ENCODE measurements at regions not wholly inside any gene's neighbourhood (a gene's known extent, or its start where the extent isn't known, plus 50 kb on each side); places are given as distances from the start of the nearest gene placed in this dataset.

DNA sequence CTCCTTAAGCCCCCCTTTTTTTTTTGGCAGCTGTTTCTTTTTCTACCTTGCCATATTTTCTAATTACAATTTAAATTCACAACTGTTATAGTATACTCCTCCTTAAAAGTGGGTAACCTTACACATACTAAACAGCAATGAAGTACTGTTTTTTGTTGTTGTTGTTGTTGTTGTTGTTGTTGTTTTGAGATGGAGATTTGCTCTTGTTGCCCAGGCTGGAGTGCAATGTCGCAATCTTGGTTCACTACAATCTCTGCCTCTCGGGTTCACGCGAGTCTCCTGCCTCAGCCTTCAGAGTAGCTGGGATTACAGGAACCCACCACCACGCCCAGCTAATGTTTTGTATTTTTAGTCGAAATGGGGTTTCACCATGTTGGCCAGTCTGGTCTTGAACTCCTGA, 669.1 kb upstream of the CDH6 start:
- Histone ChIP-seq H2AFZ (ENCODE audit: low read depth, low read length) (no peak overlapping the region), H2BK5ac (ENCODE audit: low read depth, low read length, poor library complexity, severe bottlenecking) (no peak overlapping the region), H3K4ac (ENCODE audit: low read depth in 1 of 2, low read length in 2 of 2) (no peak overlapping the region), H2BK15ac (ENCODE audit: low read depth, poor library complexity, severe bottlenecking) (no peak overlapping the region), H3K9ac (ENCODE audit: low read length) (no peak overlapping the region), H3K23ac (ENCODE audit: low read length in 2 of 2) (no peak overlapping the region), H2BK120ac (ENCODE audit: low read depth, low read length) (no peak overlapping the region), H3K4me3 (ENCODE audit: insufficient read depth in 1 of 2, low read depth in 1 of 2, low read length in 2 of 2) (no peak overlapping the region), H4K91ac (ENCODE audit: low read length) (no peak overlapping the region), H3K27me3 (ENCODE audit: control insufficient read depth in 1 of 2, insufficient read depth in 1 of 2, low read length in 2 of 2) (no peaks in the 10 kb centered on the region), H3K4me2 (ENCODE audit: low read length, poor library complexity, severe bottlenecking) (no peak overlapping the region), H3K79me1 (replicated peaks; ENCODE audit: low read length, poor library complexity, severe bottlenecking) (no peaks in the 10 kb centered on the region), H3K4me1 (ENCODE audit: control insufficient read depth, insufficient read depth, low read depth, low read length) (no peaks in the 10 kb centered on the region), H2BK12ac (ENCODE audit: low read length in 2 of 2) (no peak overlapping the region), H3K9me3 (ENCODE audit: control insufficient read depth, low read length) (peaks cover 10% of the 10 kb centered on the region), H3K18ac (ENCODE audit: low read depth in 1 of 2, low read length in 2 of 2) (no peak overlapping the region), H4K8ac (ENCODE audit: low read length) (no peak overlapping the region), H3K14ac (ENCODE audit: low read length in 2 of 2) (no peak overlapping the region), H2AK5ac (ENCODE audit: low read length, severe bottlenecking) (no peak overlapping the region), H3K27ac (ENCODE audit: low read length, poor library complexity, severe bottlenecking) (no peak overlapping the region), H3K36me3 (ENCODE audit: control insufficient read depth in 1 of 2, insufficient read depth in 2 of 2, low read depth in 1 of 2, low read length in 2 of 2) (no peaks in the 10 kb centered on the region)
- WGBS, result 91% methylated on average over 6 of the region's 6 CpGs
- no peak for DNase-seq

DNA sequence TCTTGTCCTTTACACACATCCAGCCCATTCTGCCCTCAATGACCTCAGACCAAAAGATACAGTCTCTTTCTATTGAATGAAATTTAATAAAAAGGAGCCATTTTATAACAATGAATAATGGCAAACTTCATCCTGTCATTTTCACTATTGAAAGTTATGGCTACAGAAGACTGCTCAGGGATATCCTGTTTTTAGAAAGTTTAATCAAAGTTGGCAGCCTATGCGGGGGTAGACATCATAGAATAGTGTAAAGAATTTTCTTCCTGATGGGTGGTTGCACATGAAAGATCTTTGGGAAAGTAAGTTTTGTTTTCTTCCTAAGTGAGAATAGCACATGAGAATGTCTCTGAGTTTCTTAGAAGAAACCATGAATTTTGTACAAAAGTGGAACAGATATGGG, 670.4 kb upstream of the CDH6 start:
- Histone ChIP-seq H3K9ac (ENCODE audit: low read length) (no peak overlapping the region), H3K27me3 (ENCODE audit: control insufficient read depth in 1 of 2, insufficient read depth in 1 of 2, low read length in 2 of 2) (no peaks in the 10 kb centered on the region), H3K18ac (ENCODE audit: low read depth in 1 of 2, low read length in 2 of 2) (no peak overlapping the region), H3K4ac (ENCODE audit: low read depth in 1 of 2, low read length in 2 of 2) (no peak overlapping the region), H3K23ac (ENCODE audit: low read length in 2 of 2) (no peak overlapping the region), H4K91ac (ENCODE audit: low read length) (no peak overlapping the region), H3K36me3 (ENCODE audit: control insufficient read depth in 1 of 2, insufficient read depth in 2 of 2, low read depth in 1 of 2, low read length in 2 of 2) (no peaks in the 10 kb centered on the region), H4K8ac (ENCODE audit: low read length) (no peak overlapping the region), H2AK5ac (ENCODE audit: low read length, severe bottlenecking) (no peak overlapping the region), H3K79me1 (replicated peaks; ENCODE audit: low read length, poor library complexity, severe bottlenecking) (no peaks in the 10 kb centered on the region), H3K4me1 (ENCODE audit: control insufficient read depth, insufficient read depth, low read depth, low read length) (no peaks in the 10 kb centered on the region), H3K4me3 (ENCODE audit: insufficient read depth in 1 of 2, low read depth in 1 of 2, low read length in 2 of 2) (no peak overlapping the region), H2AFZ (ENCODE audit: low read depth, low read length) (no peak overlapping the region), H3K9me3 (ENCODE audit: control insufficient read depth, low read length) (peaks cover 6% of the 10 kb centered on the region), H3K4me2 (ENCODE audit: low read length, poor library complexity, severe bottlenecking) (no peak overlapping the region), H2BK5ac (ENCODE audit: low read depth, low read length, poor library complexity, severe bottlenecking) (no peak overlapping the region), H3K27ac (ENCODE audit: low read length, poor library complexity, severe bottlenecking) (no peak overlapping the region), H2BK12ac (ENCODE audit: low read length in 2 of 2) (no peak overlapping the region), H2BK120ac (ENCODE audit: low read depth, low read length) (no peak overlapping the region), H3K14ac (ENCODE audit: low read length in 2 of 2) (no peak overlapping the region), H2BK15ac (ENCODE audit: low read depth, poor library complexity, severe bottlenecking) (no peak overlapping the region)
- no peak for DNase-seq
- 92% methylated on average over 1 of the region's 1 CpG for WGBS

DNA sequence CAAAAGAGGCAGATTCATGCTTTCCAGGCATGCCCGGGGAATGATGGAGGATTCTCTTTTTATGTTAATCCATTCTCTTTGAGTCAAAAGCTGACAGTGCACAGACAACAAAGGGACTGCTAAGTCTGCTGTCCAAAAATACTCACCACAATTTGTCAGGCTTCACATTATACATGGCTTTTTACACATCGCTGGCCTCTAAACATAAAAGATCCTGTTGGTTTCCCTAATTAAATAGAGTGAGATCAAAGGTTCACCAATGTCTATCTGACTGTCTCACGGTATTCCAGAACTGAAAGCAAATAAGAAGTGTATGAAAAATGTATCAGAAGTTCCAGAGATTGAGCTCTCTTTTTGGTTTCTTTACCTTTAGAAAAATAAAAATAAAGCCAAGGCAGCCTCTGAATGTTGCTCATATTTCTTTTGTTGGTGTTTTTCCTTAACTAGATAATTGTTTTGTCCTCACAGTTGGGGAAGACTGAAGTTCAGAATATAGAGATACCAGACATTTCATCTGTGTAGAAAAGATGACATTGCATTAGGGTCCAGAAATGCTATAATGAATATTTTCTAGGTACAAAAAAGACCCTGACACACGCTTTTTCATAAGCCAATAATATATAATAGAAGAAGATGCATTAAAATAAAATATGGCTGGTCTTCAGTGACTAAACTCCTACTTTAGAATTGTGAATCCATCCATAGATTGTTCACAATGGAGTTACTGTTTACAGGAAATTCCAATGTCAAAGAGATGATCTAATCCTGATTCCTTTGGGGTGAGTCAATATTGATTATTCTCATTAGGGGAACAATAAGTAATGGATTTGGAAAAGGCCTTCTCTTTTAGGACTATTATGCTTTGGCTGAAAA, 688.2 kb upstream of the CDH6 start:
- H2BK12ac ChIP-seq (ENCODE audit: low read length in 2 of 2), result no peak overlapping the region
- H3K4me1 ChIP-seq (ENCODE audit: control insufficient read depth, insufficient read depth, low read depth, low read length), result peaks cover 2% of the 10 kb centered on the region
- H3K9me3 ChIP-seq (ENCODE audit: control insufficient read depth, low read length), result peaks cover 9% of the 10 kb centered on the region
- no peak overlapping the region for H3K4me2 ChIP-seq (ENCODE audit: low read length, poor library complexity, severe bottlenecking)
- no peak overlapping the region for H3K9ac ChIP-seq (ENCODE audit: low read length)
- H3K36me3 ChIP-seq (ENCODE audit: control insufficient read depth in 1 of 2, insufficient read depth in 2 of 2, low read depth in 1 of 2, low read length in 2 of 2), result no peaks in the 10 kb centered on the region
- H2AK5ac ChIP-seq (ENCODE audit: low read length, severe bottlenecking), result no peak overlapping the region
- no peak overlapping the region for H3K4ac ChIP-seq (ENCODE audit: low read depth in 1 of 2, low read length in 2 of 2)
- H2AFZ ChIP-seq (ENCODE audit: low read depth, low read length), result no peak overlapping the region
- no peak overlapping the region for H3K14ac ChIP-seq (ENCODE audit: low read length in 2 of 2)
- peak overlapping the region; percentile 96 for H3K27ac ChIP-seq (ENCODE audit: low read length, poor library complexity, severe bottlenecking)
- no peak overlapping the region for H3K23ac ChIP-seq (ENCODE audit: low read length in 2 of 2)
- H4K8ac ChIP-seq (ENCODE audit: low read length), result no peak overlapping the region
- H3K18ac ChIP-seq (ENCODE audit: low read depth in 1 of 2, low read length in 2 of 2), result no peak overlapping the region
- no peak overlapping the region for H3K4me3 ChIP-seq (ENCODE audit: insufficient read depth in 1 of 2, low read depth in 1 of 2, low read length in 2 of 2)
- H3K27me3 ChIP-seq (ENCODE audit: control insufficient read depth in 1 of 2, insufficient read depth in 1 of 2, low read length in 2 of 2), result no peaks in the 10 kb centered on the region
- H2BK15ac ChIP-seq (ENCODE audit: low read depth, poor library complexity, severe bottlenecking), result no peak overlapping the region
- 100% methylated on average over 2 of the region's 4 CpGs for WGBS
- peak overlapping the region; percentile 66 for H2BK5ac ChIP-seq (ENCODE audit: low read depth, low read length, poor library complexity, severe bottlenecking)
- DNase-seq, result peak; percentile 29
- no peak overlapping the region for H4K91ac ChIP-seq (ENCODE audit: low read length)
- H3K79me1 ChIP-seq (replicated peaks; ENCODE audit: low read length, poor library complexity, severe bottlenecking), result no peaks in the 10 kb centered on the region
- H2BK120ac ChIP-seq (ENCODE audit: low read depth, low read length), result no peak overlapping the region

DNA sequence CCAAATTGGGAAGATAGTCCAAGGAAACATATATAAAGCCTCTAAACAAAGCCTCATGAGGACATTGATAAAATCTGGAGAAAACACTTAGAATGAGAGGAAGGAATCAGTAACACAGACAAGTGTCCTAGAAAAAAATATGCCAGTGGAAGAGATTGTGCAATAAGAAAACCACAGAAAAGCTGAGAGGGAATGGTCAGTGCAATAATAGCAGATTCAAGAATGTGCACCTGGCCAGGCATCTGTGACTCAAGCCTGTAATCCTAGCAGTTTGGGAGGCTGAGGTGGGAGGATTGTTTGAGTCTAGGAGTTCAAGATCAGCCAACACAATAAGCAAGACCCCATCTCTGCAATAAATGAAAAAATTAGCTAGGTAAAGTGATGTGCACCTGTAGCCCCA, 691.2 kb upstream of the CDH6 start:
- Histone ChIP-seq H3K4me2 (ENCODE audit: low read length, poor library complexity, severe bottlenecking) (no peak overlapping the region), H3K9ac (ENCODE audit: low read length) (no peak overlapping the region), H2BK15ac (ENCODE audit: low read depth, poor library complexity, severe bottlenecking) (no peak overlapping the region), H3K18ac (ENCODE audit: low read depth in 1 of 2, low read length in 2 of 2) (no peak overlapping the region), H3K79me1 (replicated peaks; ENCODE audit: low read length, poor library complexity, severe bottlenecking) (no peaks in the 10 kb centered on the region), H2BK12ac (ENCODE audit: low read length in 2 of 2) (no peak overlapping the region), H3K4me1 (ENCODE audit: control insufficient read depth, insufficient read depth, low read depth, low read length) (peaks cover 2% of the 10 kb centered on the region), H4K91ac (ENCODE audit: low read length) (no peak overlapping the region), H3K27ac (ENCODE audit: low read length, poor library complexity, severe bottlenecking) (peak overlapping the region; percentile 52), H3K36me3 (ENCODE audit: control insufficient read depth in 1 of 2, insufficient read depth in 2 of 2, low read depth in 1 of 2, low read length in 2 of 2) (no peaks in the 10 kb centered on the region), H3K14ac (ENCODE audit: low read length in 2 of 2) (no peak overlapping the region), H2BK120ac (ENCODE audit: low read depth, low read length) (no peak overlapping the region), H3K23ac (ENCODE audit: low read length in 2 of 2) (no peak overlapping the region), H3K4me3 (ENCODE audit: insufficient read depth in 1 of 2, low read depth in 1 of 2, low read length in 2 of 2) (no peak overlapping the region), H3K27me3 (ENCODE audit: control insufficient read depth in 1 of 2, insufficient read depth in 1 of 2, low read length in 2 of 2) (no peaks in the 10 kb centered on the region), H3K9me3 (ENCODE audit: control insufficient read depth, low read length) (no peaks in the 10 kb centered on the region), H2AFZ (ENCODE audit: low read depth, low read length) (no peak overlapping the region), H2BK5ac (ENCODE audit: low read depth, low read length, poor library complexity, severe bottlenecking) (no peak overlapping the region), H3K4ac (ENCODE audit: low read depth in 1 of 2, low read length in 2 of 2) (no peak overlapping the region), H4K8ac (ENCODE audit: low read length) (no peak overlapping the region), H2AK5ac (ENCODE audit: low read length, severe bottlenecking) (no peak overlapping the region)
- peak; percentile 60 for DNase-seq
